GM12891 (cell line): ENCODE measurements at regions not wholly inside any gene's neighbourhood (a gene's known extent, or its start where the extent isn't known, plus 50 kb on each side); places are given as distances from the start of the nearest gene placed in this dataset.

Experiments used
- DNase-seq: peaks from one replicate; pipeline ENCODE4 v3.0.0; 2011; ENCODE audit warnings: low spot score; ENCODE audit not compliant: insufficient read length
- FAIRE-seq: peaks from 2 replicates; lab custom pipeline; 2011; peaks lifted over from hg19 to GRCh38; lab: Jason Lieb, UNC
- PAX5 ChIP-seq: IDR thresholded peaks from 2 replicates; pipeline ENCODE4 v1.6.1; 2011; ENCODE audit warnings: low read length, moderate library complexity, mild to moderate bottlenecking; ENCODE audit not compliant: insufficient read depth, severe bottlenecking
- POLR2A ChIP-seq: IDR thresholded peaks from 2 replicates; pipeline ENCODE4 v1.6.1; 2011; ENCODE audit warnings: low read depth, low read length, control low read depth
- POLR2AphosphoS5 ChIP-seq: IDR thresholded peaks from 2 replicates; pipeline ENCODE4 v1.6.1; 2011; ENCODE audit warnings: low read depth, low read length, control low read depth
- POU2F2 ChIP-seq: IDR thresholded peaks from 2 replicates; pipeline ENCODE4 v1.6.1; 2011; ENCODE audit warnings: low read depth, mild to moderate bottlenecking, control low read depth, low read length, moderate library complexity
- SPI1 ChIP-seq: IDR thresholded peaks from 2 replicates; pipeline ENCODE4 v1.6.1; 2011; ENCODE audit warnings: low read depth, low read length, control low read depth
- TAF1 ChIP-seq: IDR thresholded peaks from 2 replicates; pipeline ENCODE4 v1.6.1; 2011; ENCODE audit warnings: low read depth, low read length, control low read depth

DNA sequence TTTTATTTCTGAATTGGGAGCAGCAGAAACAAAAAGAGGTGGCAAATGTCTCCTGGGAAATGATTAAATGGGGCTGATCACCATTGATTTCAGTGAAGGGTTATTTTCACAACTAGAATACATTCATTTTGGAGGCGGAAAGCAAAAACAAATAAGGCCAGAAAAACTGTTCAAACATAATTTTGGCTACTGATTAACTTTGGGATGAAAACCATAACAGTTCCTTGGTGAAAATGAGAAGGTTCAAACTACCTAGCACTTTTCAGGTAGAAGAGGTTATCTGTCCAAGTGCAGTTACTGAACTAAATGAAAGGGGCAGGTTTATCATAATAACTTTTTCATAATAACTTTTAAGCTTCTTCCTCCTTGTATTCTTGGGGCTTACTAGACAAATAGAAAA, 718.5 kb downstream of the CDH11 start:
- FAIRE-seq (no peak), DNase-seq (no peak)
- no peak for TF ChIP-seq POLR2A
- no peak for TF ChIP-seq SPI1
- no peak for TF ChIP-seq POLR2AphosphoS5
- TF ChIP-seq TAF1 = no peak
- no peak for TF ChIP-seq POU2F2
- TF ChIP-seq PAX5 = no peak

DNA sequence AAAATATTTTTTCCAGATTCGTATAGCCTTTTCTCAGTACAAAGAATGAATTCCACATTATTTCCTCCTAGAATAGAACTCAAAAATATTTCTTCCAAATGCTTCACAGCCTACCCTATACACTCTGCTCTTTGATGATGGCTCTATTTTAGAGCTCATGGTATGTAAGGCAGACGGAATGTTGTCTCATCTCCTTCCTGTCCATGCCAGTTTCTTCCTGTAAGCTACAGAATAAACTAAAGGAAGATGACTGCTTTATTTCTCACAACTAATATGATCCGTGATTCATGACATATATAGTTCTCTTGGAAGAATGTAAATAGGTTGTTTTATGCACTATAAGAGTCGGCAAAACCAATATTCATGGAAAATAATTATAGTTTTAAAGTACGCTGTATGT, 723.1 kb downstream of the CDH11 start:
- no peak for TF ChIP-seq POLR2AphosphoS5
- no peak for TF ChIP-seq TAF1
- no peak for TF ChIP-seq PAX5
- no peak for TF ChIP-seq POU2F2
- TF ChIP-seq SPI1 = no peak
- no peak for TF ChIP-seq POLR2A
- no peak for FAIRE-seq
- no peak for DNase-seq

DNA sequence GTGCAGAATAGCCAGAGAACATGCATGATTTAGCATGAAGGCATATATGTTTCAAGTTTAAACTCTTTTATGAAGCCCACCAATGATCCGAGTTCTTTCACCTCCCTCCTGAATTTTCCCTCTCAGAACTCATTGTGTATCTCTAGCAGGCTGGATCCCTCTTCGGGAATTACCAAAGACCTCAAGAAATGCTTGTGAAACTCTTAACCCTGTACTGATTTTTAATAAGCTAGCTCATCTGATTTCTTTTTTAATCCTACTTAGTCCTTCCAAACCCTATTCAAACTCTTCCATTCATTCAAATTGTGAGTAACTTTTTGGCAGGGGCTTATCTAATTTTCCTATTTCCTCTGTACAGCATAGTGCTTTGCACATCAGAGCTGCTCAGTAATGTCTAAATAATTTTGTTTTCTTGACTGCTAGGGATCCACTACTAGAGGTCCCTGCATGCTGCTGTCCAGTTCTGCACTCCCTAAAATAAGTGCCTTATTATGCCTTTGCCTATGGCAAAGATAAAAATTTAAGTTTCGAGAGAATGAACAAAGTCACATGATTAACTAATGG, 723.8 kb downstream of the CDH11 start:
- FAIRE-seq (no peak), DNase-seq (no peak)
- no peak for TF ChIP-seq POU2F2
- TF ChIP-seq PAX5 = no peak
- TF ChIP-seq SPI1 = no peak

DNA sequence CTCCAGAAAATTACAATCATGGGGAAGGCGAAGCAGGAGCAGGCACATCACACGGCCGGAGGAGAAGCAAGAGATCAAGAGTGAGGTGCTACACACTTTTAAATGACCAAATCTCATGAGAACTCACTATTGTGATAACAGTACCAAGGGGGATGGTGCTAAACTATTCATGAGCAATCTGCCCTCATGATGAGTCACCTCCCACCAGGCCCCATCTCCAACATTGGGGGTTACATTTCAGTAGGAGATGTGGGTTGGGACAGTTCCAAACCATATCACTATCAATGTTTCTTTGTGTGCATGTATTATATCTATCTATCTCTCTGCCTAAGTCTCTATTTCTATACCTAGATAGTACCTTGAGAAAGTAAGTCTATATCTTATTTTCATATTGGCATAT, 724.8 kb downstream of the CDH11 start:
- DNase-seq = no peak
- no peak for FAIRE-seq
- TF ChIP-seq POU2F2 (no peak), POLR2A (no peak), TAF1 (no peak), PAX5 (no peak), POLR2AphosphoS5 (no peak), SPI1 (no peak)

DNA sequence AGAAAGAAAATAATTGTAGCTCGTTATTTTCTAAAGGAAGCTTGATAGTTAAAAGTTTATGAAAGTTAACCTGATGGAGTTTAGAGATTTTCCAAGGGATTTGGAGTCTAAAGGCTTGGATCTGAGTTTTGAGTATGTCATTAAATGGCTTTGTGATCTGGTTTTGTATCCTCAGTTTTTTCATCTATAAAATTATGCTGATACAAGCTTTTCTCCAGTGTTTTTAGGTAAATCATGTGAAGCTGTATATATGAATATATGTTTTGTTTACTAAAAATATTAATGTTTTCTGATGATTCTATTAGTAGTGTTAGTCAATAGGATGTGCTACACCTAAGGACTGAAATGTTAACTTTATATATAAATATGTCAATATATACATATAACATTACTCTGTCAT, 727.8 kb downstream of the CDH11 start:
- DNase-seq = no peak
- FAIRE-seq = no peak
- TF ChIP-seq POU2F2 (no peak), TAF1 (no peak), POLR2A (no peak), PAX5 (no peak), SPI1 (no peak), POLR2AphosphoS5 (no peak)

DNA sequence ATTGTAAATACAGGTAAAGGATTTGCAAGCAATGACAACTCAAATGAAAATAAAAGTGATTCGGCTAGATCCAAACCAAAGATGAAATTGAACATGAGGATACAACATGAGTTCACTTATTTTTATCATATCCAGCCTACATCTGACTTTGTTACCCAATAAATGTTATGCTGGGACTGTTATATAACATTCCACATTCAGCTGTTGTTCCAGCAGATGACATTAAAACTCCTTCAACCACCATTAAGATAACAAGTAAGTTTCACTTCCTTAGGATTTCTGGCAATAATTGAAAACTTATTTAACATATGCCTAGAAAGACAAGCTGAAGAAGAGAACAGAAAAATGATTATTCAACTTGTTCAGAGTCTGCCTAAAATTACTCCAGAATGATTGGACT, 729.4 kb downstream of the CDH11 start:
- TF ChIP-seq POLR2AphosphoS5 (no peak), TAF1 (no peak), SPI1 (no peak), PAX5 (no peak), POLR2A (no peak), POU2F2 (no peak)
- FAIRE-seq (no peak), DNase-seq (no peak)

DNA sequence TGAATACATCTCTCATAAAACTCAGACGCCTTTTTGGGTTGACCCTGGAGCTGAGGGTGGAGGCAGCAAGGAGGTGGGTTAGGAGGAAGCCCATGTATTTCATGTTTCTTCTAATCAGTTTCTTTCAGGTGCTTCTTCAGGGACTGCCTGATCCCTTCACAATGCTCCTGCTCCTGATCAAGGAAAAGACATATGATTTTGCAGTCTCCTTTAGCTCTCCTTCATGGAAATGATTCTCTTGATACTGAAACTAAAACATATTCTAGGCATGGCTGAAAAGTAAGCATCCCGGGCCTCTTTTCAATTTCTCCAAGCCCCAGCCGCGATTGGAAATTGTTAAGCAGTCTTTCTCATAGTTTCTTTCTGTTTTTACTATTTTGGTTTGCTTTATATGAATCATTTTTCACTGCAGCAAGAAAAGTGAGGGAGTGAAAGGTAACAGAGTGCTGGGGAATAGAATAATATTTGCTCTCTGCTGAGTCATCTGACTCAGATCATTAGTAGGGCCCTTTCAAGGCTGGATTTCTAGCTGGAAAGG, 730.7 kb downstream of the CDH11 start:
- FAIRE-seq (no peak), DNase-seq (no peak)
- no peak for TF ChIP-seq TAF1
- no peak for TF ChIP-seq POU2F2
- TF ChIP-seq POLR2AphosphoS5 = no peak
- no peak for TF ChIP-seq POLR2A
- TF ChIP-seq SPI1 = no peak
- no peak for TF ChIP-seq PAX5

DNA sequence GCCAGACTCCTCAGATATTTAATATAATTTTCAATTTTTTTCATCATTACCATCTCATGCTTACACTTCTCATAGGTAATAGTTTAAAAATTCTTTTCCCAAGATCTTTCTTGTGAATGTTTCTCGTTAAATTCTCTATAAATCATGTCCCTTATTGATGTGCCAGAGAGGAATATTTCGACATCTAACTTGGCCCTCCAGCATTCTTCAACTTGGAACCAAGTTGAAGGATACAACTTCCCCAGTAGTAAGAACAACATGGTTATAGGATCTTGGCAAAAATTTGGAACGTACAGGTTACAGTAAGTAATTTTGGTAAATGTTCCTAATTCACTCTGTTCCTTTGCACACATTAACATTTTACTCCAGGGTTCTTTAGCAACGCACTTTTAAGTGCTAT, 731.8 kb downstream of the CDH11 start:
- TF ChIP-seq POLR2A = no peak
- no peak for TF ChIP-seq SPI1
- TF ChIP-seq PAX5 = no peak
- DNase-seq (no peak), FAIRE-seq (no peak)

DNA sequence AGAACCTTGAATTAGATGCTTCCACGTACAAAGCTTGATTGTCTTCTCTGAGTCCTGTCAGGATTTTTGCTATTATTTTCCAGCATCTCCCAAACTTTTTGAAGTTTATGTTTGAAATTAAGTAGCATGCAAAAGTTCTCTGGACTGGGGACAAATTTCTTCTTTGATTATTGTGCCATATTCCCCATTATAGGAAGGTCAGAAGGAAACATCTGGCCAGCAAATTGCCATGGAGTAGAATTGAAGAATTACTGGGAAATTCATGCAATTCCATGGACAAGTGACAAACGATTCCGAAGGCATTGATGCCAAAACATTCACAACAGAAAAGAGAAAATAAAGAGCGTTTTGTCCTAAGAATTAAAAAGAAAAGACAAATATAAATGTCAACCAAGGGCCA, 737.2 kb downstream of the CDH11 start:
- no peak for FAIRE-seq
- TF ChIP-seq TAF1 = no peak
- DNase-seq = no peak

DNA sequence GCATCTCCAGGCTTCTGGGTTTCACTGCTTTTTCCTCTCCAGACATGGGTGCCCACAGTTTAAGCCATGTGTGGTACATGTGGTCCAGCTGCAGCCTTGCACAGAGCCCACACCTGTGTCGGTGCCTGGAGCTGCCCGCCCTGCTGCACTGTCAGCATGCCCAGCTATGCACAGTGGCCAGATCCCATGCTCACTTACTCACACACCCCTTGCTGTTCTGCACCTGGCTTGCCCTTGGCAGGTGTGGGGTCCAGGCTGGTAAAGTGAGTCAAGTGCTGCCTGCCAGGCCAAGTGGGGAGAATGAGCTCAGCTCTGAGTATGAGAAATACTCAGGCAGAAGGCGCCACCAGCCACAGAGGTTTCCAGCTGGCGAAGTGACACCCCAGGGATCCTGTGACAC, 739.9 kb downstream of the CDH11 start:
- TF ChIP-seq POLR2A (no peak), SPI1 (no peak), POLR2AphosphoS5 (no peak)
- FAIRE-seq = no peak
- DNase-seq = no peak

DNA sequence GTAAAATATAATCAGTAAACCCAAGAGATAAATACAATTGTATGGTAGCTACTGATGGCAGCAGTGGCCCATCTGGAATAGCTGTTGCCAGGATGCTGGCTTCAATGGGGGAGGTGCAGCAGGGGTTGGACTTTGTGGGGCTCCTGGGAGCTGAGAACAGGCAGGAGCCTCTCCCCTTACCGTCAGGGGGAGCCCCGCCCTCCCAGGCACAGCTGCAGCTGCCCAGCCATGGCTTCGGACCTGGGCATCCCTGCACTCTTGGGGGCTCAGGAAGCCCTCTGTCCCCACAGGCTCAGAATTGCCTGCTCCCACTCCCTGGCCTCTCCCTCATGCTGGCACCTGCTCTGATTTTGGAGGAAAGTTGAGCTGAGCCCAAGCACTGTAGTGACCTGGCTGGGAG, 741.1 kb downstream of the CDH11 start:
- FAIRE-seq = no peak
- TF ChIP-seq SPI1 (no peak), POU2F2 (no peak), TAF1 (no peak), POLR2AphosphoS5 (no peak), PAX5 (no peak), POLR2A (no peak)

More for the DNA sequence above, 741.1 kb downstream of the CDH11 start:
- no peak for DNase-seq
